Glutamatergic neuron (in vitro differentiated cells): ENCODE measurements at regions not wholly inside any gene's neighbourhood (a gene's known extent, or its start where the extent isn't known, plus 50 kb on each side); places are given as distances from the start of the nearest gene placed in this dataset.

Experiments used
- DNase-seq: peaks from one replicate; pipeline ENCODE4 v3.0.0; 2022
- H3K27ac Mint-ChIP-seq: one replicate; pipeline ENCODE4 v1.8.0; 2020; ENCODE audit warnings: mild to moderate bottlenecking, mixed read lengths, inconsistent platforms; ENCODE audit not compliant: unreplicated experiment
- H3K27me3 Mint-ChIP-seq: one replicate; pipeline ENCODE4 v1.8.0; 2020; ENCODE audit warnings: mild to moderate bottlenecking, moderate library complexity, mixed read lengths, inconsistent platforms; ENCODE audit not compliant: unreplicated experiment
- H3K36me3 Mint-ChIP-seq: one replicate; pipeline ENCODE4 v1.8.0; 2020; ENCODE audit warnings: mild to moderate bottlenecking, mixed read lengths, inconsistent platforms; ENCODE audit not compliant: unreplicated experiment
- H3K4me1 Mint-ChIP-seq: one replicate; pipeline ENCODE4 v1.8.0; 2020; ENCODE audit warnings: mild to moderate bottlenecking, low read depth, mixed read lengths, inconsistent platforms; ENCODE audit not compliant: unreplicated experiment
- H3K4me3 Mint-ChIP-seq: one replicate; pipeline ENCODE4 v1.8.0; 2020; ENCODE audit warnings: mild to moderate bottlenecking, mixed read lengths, inconsistent platforms; ENCODE audit not compliant: unreplicated experiment
- H3K9me3 Mint-ChIP-seq: one replicate; pipeline ENCODE4 v1.8.0; 2020; ENCODE audit warnings: mild to moderate bottlenecking, moderate library complexity, mixed read lengths, inconsistent platforms; ENCODE audit not compliant: unreplicated experiment
- CTCF ChIP-seq: fragments of 200-600 bp; sonication (generic); IDR thresholded peaks from one replicate; pipeline ENCODE4 v1.5.0; 2021; ENCODE audit not compliant: partially characterized antibody, unreplicated experiment

DNA sequence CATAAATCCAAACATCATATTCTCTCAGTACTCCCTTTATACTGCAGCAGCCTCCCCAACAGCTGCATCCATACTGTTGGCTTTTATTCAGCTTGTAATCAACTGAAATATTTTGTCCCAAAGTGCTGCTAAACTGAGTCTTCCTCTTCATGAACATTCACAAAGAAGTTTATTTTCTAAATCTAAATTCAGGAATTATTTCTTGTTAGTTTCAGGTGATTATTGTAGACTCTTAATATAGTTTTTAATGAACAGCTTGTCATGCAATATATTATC lies 269.3 kb upstream of the UBE2E2 start:
- Mint-ChIP-seq H3K9me3 (no peaks in the 10 kb centered on the region), H3K27me3 (no peaks in the 10 kb centered on the region), H3K36me3 (no peaks in the 10 kb centered on the region), H3K27ac (no peak overlapping the region), H3K4me3 (no peak overlapping the region), H3K4me1 (no peaks in the 10 kb centered on the region)
- no peak for TF ChIP-seq CTCF
- no peak for DNase-seq

DNA sequence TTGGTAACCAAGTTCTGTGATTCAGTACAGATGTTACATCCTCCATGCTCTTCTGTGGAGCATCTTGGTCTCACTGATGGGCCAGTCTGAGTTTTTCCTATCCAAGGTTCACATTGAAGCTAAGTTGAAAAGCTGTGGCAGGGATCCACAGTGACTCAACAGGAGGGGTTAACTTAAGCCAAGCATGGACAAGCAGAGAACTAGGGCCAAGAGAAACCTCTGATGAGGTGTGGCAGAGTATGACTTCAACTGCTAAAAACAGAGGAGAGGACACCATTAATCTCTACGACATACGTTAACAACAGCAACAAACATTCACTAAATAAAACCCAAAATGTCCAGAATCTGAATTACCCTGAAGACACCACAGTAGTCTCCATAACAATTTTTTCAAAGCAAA lies 268.1 kb upstream of the UBE2E2 start:
- Mint-ChIP-seq H3K9me3 (no peaks in the 10 kb centered on the region), H3K36me3 (no peaks in the 10 kb centered on the region), H3K4me1 (no peaks in the 10 kb centered on the region), H3K4me3 (no peak overlapping the region), H3K27ac (no peak overlapping the region), H3K27me3 (no peaks in the 10 kb centered on the region)
- no peak for DNase-seq
- no peak for TF ChIP-seq CTCF

- no peak for TF ChIP-seq CTCF
- no peaks in the 10 kb centered on the region for H3K4me1 Mint-ChIP-seq
- H3K4me3 Mint-ChIP-seq = no peak overlapping the region
- H3K27ac Mint-ChIP-seq = no peak overlapping the region
- H3K36me3 Mint-ChIP-seq = no peaks in the 10 kb centered on the region
- no peaks in the 10 kb centered on the region for H3K27me3 Mint-ChIP-seq
- no peak for DNase-seq
- H3K9me3 Mint-ChIP-seq = no peaks in the 10 kb centered on the region
Measured at GRCh38 chr3:22937536-22937935, 265.6 kb upstream of the UBE2E2 start.

- H3K4me3 Mint-ChIP-seq = no peak overlapping the region
- no peak for TF ChIP-seq CTCF
- H3K9me3 Mint-ChIP-seq = no peaks in the 10 kb centered on the region
- no peaks in the 10 kb centered on the region for H3K27me3 Mint-ChIP-seq
- no peak for DNase-seq
- no peak overlapping the region for H3K27ac Mint-ChIP-seq
- H3K36me3 Mint-ChIP-seq = no peaks in the 10 kb centered on the region
- no peaks in the 10 kb centered on the region for H3K4me1 Mint-ChIP-seq
Measured at GRCh38 chr3:22938739-22939138, 264.4 kb upstream of the UBE2E2 start.

DNA sequence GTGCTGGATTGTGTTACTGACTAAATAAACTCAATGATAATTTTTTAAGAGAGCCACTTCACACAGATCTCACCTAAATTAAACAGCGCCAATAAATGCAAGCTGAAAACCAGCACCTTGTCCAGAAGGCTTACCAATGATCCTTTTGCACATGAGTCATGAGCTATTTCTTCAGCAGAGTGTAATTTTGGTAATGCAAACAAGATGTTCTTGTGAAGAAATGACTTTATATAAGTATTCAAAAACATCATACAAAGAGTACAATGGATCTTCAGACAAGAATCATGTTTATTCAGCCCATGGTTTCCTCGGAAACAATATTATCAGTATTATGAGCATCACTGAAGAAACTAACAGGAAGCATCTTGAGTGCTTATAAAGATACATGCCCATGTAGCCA lies 263.8 kb upstream of the UBE2E2 start:
- Mint-ChIP-seq H3K9me3 (no peaks in the 10 kb centered on the region), H3K4me3 (no peak overlapping the region), H3K27me3 (no peaks in the 10 kb centered on the region), H3K36me3 (no peaks in the 10 kb centered on the region), H3K4me1 (no peaks in the 10 kb centered on the region), H3K27ac (no peak overlapping the region)
- DNase-seq = no peak
- TF ChIP-seq CTCF = no peak
